SK-N-MC (cell line): ENCODE measurements at regions not wholly inside any gene's neighbourhood (a gene's known extent, or its start where the extent isn't known, plus 50 kb on each side); places are given as distances from the start of the nearest gene placed in this dataset.

Experiments
- EZH2 ChIP-seq: fragments of 200-600 bp; sonication (generic); IDR thresholded peaks from one replicate; pipeline ENCODE4 v1.6.1; 2017; ENCODE audit warnings: antibody characterized with exemption
- POLR2AphosphoS5 ChIP-seq: IDR thresholded peaks from 2 replicates; pipeline ENCODE4 v1.6.1; 2012; ENCODE audit warnings: mild to moderate bottlenecking, low read depth, low read length, borderline replicate concordance

GRCh38 chr6:148054219-148054618 lies 288.4 kb upstream of the SASH1 start:
- no peak for TF ChIP-seq EZH2
- TF ChIP-seq POLR2AphosphoS5: no peak
